Hepatocyte (in vitro differentiated cells): ENCODE measurements at regions not wholly inside any gene's neighbourhood (a gene's known extent, or its start where the extent isn't known, plus 50 kb on each side); places are given as distances from the start of the nearest gene placed in this dataset.

ENCODE experiments used
- DNase-seq: peaks from one replicate; pipeline ENCODE4 v3.0.0-alpha.2; 2016; ENCODE audit warnings: low spot score
- H2AFZ ChIP-seq: fragments of 200-600 bp; sonication (generic); 2 replicates; pipeline ENCODE4 v1.6.0; 2016; ENCODE audit warnings: antibody characterized with exemption, mild to moderate bottlenecking
- H3K27ac ChIP-seq: fragments of 200-600 bp; sonication (generic); 2 replicates; pipeline ENCODE4 v1.5.1; 2016; ENCODE audit warnings: mild to moderate bottlenecking
- H3K27me3 ChIP-seq: fragments of 200-600 bp; sonication (generic); 2 replicates; pipeline ENCODE4 v1.6.1; 2016
- H3K36me3 ChIP-seq: fragments of 200-600 bp; sonication (generic); replicated peaks from 2 replicates; pipeline ENCODE4 v1.5.1; 2016; ENCODE audit warnings: low read depth; ENCODE audit not compliant: insufficient read depth
- H3K4me1 ChIP-seq: fragments of 200-600 bp; sonication (generic); 2 replicates; pipeline ENCODE4 v1.5.1; 2016; ENCODE audit warnings: mild to moderate bottlenecking, moderate library complexity; ENCODE audit not compliant: insufficient read depth
- H3K4me2 ChIP-seq: fragments of 200-600 bp; sonication (generic); 2 replicates; pipeline ENCODE4 v1.6.0; 2016
- H3K4me3 ChIP-seq: fragments of 200-600 bp; sonication (generic); 2 replicates; pipeline ENCODE4 v1.5.1; 2016; ENCODE audit warnings: mild to moderate bottlenecking
- H3K79me2 ChIP-seq: fragments of 200-600 bp; sonication (generic); 2 replicates; pipeline ENCODE4 v1.6.0; 2017; ENCODE audit warnings: mild to moderate bottlenecking
- H3K9me2 ChIP-seq: fragments of 200-600 bp; sonication (generic); replicated peaks from 2 replicates; pipeline ENCODE4 v1.6.0; 2017; ENCODE audit warnings: mild to moderate bottlenecking; ENCODE audit not compliant: insufficient read depth
- H3K9me3 ChIP-seq: fragments of 200-600 bp; sonication (generic); 2 replicates; pipeline ENCODE4 v1.5.1; 2016; ENCODE audit warnings: low read depth, mild to moderate bottlenecking
- H4K20me1 ChIP-seq: fragments of 200-600 bp; sonication (generic); 2 replicates; pipeline ENCODE4 v1.6.0; 2016; ENCODE audit warnings: mild to moderate bottlenecking; ENCODE audit not compliant: insufficient read depth, poor library complexity, severe bottlenecking
- CTCF ChIP-seq: fragments of 200-600 bp; sonication (generic); IDR thresholded peaks from 2 replicates; pipeline ENCODE4 v1.5.1; 2016; ENCODE audit warnings: antibody characterized with exemption, mild to moderate bottlenecking; ENCODE audit not compliant: poor library complexity
- EZH2 ChIP-seq: fragments of 200-600 bp; sonication (generic); IDR thresholded peaks from 2 replicates; pipeline ENCODE4 v1.6.1; 2016; ENCODE audit warnings: antibody characterized with exemption, mild to moderate bottlenecking, borderline replicate concordance
- EZH2phosphoT487 ChIP-seq: fragments of 200-600 bp; sonication (generic); IDR thresholded peaks from one replicate; pipeline ENCODE4 v1.6.1; 2018; ENCODE audit warnings: antibody characterized with exemption, mild to moderate bottlenecking, low read depth, moderate library complexity; ENCODE audit not compliant: unreplicated experiment, severe bottlenecking
- WGBS: methylation state at CpG from one replicate; pipeline ENCODE4 v1.1.6; 2016; ENCODE audit warnings: low lambda C conversion rate; ENCODE audit errors: missing lambda C conversion rate; 5-methylcytosine and 5-hydroxymethylcytosine counted together

DNA sequence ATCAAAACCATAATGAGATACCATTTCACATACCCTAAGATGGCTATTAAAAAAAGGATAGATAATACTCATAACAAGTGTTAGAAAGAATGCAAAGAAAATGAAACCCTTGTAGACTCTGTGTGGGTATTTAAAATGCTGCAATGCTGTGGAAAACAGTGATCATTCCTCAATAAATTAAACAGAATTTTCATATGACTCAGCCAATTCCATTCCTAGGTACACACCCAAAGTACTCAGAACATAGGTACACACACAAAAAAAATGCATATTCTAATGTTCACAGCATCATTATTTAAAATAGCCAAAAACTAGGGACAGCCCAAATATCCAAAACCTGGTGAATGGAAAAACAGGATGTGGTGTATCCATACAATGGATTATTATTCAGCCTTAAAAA is 502.3 kb downstream of the KCNJ3 start:
- H3K4me3 ChIP-seq: no peak overlapping the region
- H2AFZ ChIP-seq: no peak overlapping the region
- H3K27ac ChIP-seq: no peak overlapping the region
- no peak for DNase-seq
- TF ChIP-seq CTCF: no peak
- TF ChIP-seq EZH2: no peak
- no peaks in the 10 kb centered on the region for H3K9me3 ChIP-seq
- H3K27me3 ChIP-seq: no peaks in the 10 kb centered on the region
- no peaks in the 10 kb centered on the region for H3K4me1 ChIP-seq
- H3K4me2 ChIP-seq: no peak overlapping the region
- H3K79me2 ChIP-seq: no peaks in the 10 kb centered on the region
- H3K9me2 ChIP-seq: no peaks in the 10 kb centered on the region
- no peaks in the 10 kb centered on the region for H4K20me1 ChIP-seq
- H3K36me3 ChIP-seq: no peaks in the 10 kb centered on the region

DNA sequence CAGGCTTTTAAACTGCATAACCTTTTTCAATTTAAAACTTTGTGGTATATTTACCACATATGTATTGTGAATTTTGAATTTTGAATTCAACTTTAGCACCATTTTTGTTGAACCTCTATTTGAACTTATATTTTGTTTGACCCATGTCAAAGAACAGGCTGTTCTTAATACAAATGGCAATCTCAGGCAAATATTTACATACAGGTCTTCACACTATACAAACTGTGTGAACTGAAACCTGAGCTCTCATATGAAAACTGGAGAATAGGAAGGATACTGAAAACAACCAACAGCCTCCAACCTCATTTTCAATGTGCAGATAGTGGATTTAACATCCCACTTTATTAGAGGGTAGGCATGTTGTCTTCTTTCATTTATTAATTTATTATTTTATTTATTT is 491.8 kb downstream of the KCNJ3 start:
- TF ChIP-seq EZH2 (no peak), CTCF (no peak)
- H3K36me3 ChIP-seq: no peaks in the 10 kb centered on the region
- DNase-seq: no peak
- H3K9me3 ChIP-seq: no peaks in the 10 kb centered on the region
- no peak overlapping the region for H3K27ac ChIP-seq
- no peaks in the 10 kb centered on the region for H3K27me3 ChIP-seq
- H3K4me1 ChIP-seq: no peaks in the 10 kb centered on the region
- H3K9me2 ChIP-seq: no peaks in the 10 kb centered on the region
- H4K20me1 ChIP-seq: no peaks in the 10 kb centered on the region
- no peak overlapping the region for H3K4me3 ChIP-seq
- no peaks in the 10 kb centered on the region for H3K79me2 ChIP-seq
- H2AFZ ChIP-seq: no peak overlapping the region
- H3K4me2 ChIP-seq: no peak overlapping the region

DNA sequence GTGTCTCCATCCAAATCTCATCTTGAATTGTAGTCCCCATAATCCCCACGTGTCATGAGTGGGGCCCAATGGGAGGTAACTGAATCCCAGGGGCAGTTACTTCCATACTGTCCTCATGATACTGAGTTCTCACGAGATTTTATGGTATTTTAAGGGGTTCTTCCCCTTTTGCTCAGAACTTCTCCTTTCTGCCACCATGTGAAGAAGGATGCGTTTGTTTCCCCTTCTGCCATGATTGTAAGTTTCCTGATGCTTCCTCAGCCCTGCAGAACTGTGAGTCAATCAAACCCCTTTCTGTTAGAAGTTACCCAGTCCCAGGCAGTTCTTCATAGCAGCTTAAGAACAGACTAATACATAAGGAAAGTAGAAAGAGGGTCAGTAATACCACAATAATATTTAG is 480.4 kb downstream of the KCNJ3 start:
- no peaks in the 10 kb centered on the region for H3K9me2 ChIP-seq
- no peaks in the 10 kb centered on the region for H4K20me1 ChIP-seq
- no peak overlapping the region for H3K27ac ChIP-seq
- no peaks in the 10 kb centered on the region for H3K79me2 ChIP-seq
- no peaks in the 10 kb centered on the region for H3K27me3 ChIP-seq
- TF ChIP-seq EZH2phosphoT487 (no peak), EZH2 (no peak), CTCF (no peak)
- no peaks in the 10 kb centered on the region for H3K36me3 ChIP-seq
- no peaks in the 10 kb centered on the region for H3K9me3 ChIP-seq
- DNase-seq: no peak
- H3K4me3 ChIP-seq: no peak overlapping the region
- no peak overlapping the region for H3K4me2 ChIP-seq
- no peak overlapping the region for H2AFZ ChIP-seq
- no peaks in the 10 kb centered on the region for H3K4me1 ChIP-seq
- WGBS: 68% methylated on average over 3 of the region's 3 CpGs

DNA sequence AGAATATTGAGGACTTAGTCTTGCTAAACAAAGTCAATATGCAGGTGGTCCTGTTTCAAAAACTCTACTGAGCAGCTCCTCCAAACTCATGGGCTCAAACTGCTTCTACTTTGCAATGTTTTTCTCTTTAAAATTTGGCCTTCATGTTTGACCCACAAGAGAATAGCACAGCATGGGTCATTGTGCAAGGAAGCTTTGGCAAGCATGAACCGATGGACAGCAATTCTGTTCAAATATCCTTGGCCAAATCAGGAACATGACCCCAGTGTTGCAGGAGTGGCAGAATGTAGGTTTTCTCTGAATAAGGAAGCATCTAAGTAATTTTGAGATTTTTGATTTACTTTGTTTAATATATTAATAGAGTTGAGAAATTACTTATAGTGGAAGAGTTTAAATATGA is 477.9 kb downstream of the KCNJ3 start:
- no peaks in the 10 kb centered on the region for H3K4me1 ChIP-seq
- H2AFZ ChIP-seq: no peak overlapping the region
- H3K9me2 ChIP-seq: no peaks in the 10 kb centered on the region
- no peaks in the 10 kb centered on the region for H3K27me3 ChIP-seq
- no peak overlapping the region for H3K4me2 ChIP-seq
- no peak overlapping the region for H3K27ac ChIP-seq
- no peaks in the 10 kb centered on the region for H4K20me1 ChIP-seq
- 81% methylated on average over 1 of the region's 1 CpG for WGBS
- H3K9me3 ChIP-seq: no peaks in the 10 kb centered on the region
- H3K79me2 ChIP-seq: no peaks in the 10 kb centered on the region
- TF ChIP-seq CTCF (no peak), EZH2 (no peak), EZH2phosphoT487 (no peak)
- H3K4me3 ChIP-seq: no peak overlapping the region
- no peak for DNase-seq
- H3K36me3 ChIP-seq: no peaks in the 10 kb centered on the region
